ENCODE measurements at regions not wholly inside any gene's neighbourhood (a gene's known extent, or its start where the extent isn't known, plus 50 kb on each side); places are given as distances from the start of the nearest gene placed in this dataset.

DNA sequence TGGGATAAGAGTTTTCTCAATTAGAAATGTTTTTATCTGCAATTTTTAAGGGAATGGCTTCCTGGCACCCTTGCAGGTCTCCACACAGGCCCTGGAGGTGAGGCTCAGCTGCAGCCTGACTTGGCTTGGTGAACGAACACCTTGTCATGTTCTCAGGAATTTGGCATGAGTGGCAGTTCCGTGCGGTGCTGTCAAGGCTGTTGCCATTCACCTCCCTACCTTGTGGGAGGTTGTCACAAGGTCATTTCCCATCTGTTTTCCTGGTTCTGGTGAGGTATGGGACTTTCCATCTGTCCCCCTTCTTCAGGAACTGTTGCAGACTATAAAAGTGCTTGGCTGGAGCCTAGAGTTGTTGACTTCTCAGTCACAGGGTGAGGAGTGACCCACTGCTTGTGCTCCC lies 82.9 kb downstream of the ELOVL4 start:
- no peak for DNase-seq (ENCODE audit: low read depth in 2 of 2)

GRCh38 chr6:79864001-79864400 lies 83.4 kb downstream of the ELOVL4 start:
- DNase-seq (ENCODE audit: low read depth in 2 of 2) = no peak

DNA sequence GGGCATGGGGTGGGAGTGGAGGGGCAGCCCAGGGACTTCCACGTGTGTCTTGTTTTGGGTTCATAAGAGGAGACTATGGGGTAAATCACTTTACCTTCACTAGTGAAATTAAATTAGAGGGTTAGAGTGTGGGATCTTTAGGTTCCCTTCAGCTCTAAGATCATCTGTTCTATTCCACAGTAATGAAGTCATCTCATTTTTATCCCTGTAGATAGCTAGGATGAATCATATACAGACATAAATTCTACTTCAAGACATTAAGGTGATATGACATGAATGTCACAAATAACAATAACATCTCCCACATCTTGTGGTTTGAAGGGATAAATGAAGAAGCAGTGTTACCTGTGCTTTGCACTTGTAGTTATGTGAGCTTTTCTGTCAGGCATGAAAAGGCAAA lies 83.8 kb downstream of the ELOVL4 start:
- DNase-seq (ENCODE audit: low read depth in 2 of 2) = no peak

GRCh38 chr6:79862711-79863110 lies 84.6 kb downstream of the ELOVL4 start:
- no peak for DNase-seq (ENCODE audit: low read depth in 2 of 2)

- DNase-seq (ENCODE audit: low read depth in 2 of 2) = no peak
Measured at GRCh38 chr6:79862126-79862525, 85.2 kb downstream of the ELOVL4 start.

- no peak for DNase-seq (ENCODE audit: low read depth in 2 of 2)
Measured at GRCh38 chr6:79861023-79861422, 86.3 kb downstream of the ELOVL4 start.

DNA sequence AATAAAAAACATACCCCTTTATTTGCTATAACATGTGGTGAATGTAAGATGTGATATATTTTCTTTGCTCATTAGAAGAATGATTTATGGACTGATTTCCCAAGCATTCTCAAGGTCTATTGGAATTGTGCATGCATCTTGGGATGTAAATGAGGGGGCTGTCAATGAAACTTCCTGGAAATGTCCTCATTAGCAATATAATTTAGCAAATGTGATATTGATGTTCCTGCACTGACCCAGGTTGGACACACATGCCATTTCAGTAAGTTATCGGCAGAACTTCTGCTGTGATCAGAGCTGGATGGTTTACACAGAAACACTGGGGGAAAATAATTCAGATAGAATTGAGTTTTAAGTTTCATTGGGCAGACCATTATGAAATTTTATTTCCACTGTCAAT lies 99.9 kb downstream of the ELOVL4 start:
- no peak for DNase-seq (ENCODE audit: low read depth in 2 of 2)

- no peak for DNase-seq (ENCODE audit: low read depth in 2 of 2)
Measured at GRCh38 chr6:79842376-79843040, 104.8 kb downstream of the ELOVL4 start.

DNA sequence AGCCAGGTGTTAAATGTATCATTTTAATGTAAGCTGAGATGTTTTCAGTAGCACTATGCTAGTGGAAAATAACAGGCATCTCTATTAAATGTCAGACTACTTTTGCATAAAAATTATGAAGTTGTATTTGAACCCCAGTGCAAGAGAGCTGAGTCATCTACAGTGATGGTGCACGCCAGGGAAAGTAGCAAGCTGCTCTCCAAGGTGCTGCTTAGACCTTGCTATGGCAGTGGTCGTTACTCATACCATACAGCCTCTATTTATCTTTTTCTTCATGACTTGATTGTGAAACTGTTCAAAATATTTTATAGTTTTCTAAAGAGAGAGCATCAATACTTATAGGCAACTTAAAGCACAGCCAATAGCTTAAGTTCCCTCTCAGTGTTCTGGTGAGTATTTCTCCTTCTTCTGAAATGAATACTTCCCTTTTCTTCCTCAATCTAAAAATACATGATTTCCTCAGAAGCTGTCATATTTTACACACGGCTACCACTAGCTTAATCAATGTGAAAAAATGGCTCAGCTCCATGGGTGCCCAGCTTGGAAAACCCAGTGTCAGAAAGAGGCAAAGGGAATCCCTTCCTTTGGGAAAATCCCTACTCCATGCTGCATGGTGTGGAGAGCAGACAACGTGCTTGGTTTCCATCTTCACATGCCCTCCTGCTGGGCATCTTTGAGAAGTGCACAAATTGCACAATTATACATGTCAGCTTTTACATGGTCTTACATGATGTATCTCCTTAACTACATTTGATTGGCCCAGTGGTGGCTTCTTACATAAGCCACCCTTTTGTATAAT lies 105.6 kb downstream of the ELOVL4 start:
- no peak for DNase-seq (ENCODE audit: low read depth in 2 of 2)

GRCh38 chr6:79838851-79839250 lies 108.5 kb downstream of the ELOVL4 start:
- no peak for DNase-seq (ENCODE audit: low read depth in 2 of 2)

DNA sequence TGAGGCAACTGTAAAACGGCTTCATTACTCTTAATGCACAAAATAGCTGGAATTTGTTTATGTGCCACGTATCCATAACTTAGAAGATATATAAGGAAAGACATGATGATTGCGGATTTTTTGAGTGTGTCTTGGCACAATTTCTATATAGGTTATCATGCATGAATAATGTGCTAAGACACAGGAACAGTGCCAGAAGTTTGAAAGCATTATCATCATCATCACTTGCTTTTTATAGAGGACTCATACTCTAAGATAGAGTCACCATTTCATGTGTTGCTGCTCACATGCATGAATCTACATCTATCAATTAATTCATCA lies 113.4 kb downstream of the ELOVL4 start:
- DNase-seq (ENCODE audit: low read depth in 2 of 2) = no peak

DNA sequence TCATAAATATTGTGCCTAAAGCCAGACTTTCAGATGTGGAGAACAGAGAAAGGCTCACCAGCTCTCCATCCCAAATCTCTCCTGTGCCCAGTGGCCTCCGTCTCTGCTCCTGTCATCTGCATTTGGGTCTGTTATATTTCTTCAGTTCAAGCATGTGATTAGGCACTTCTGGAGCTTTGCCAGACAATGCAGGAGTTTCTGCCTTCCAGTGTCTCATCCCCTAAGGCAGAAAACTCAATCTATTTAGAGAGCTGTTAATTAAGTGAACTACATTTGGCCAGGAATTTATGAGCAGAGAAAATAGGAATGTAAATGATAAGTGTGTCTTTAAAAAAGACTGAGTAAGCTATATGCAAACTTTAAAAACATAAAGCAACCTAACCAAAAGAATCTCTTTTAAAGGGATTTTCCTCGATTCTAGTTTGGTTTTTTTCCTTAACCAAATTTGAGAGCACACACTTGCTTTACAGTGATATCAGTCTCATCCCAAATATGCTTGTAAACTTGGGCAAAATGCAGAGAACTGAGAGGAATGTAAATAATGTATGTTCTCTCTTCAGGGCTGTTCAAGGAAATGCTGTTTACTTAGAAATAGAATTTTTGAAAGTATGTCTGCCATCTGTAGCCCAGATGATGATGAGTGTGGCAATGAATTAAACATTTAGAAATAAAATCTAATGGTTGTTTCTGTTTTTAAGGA lies 113.9 kb downstream of the ELOVL4 start:
- no peak for DNase-seq (ENCODE audit: low read depth in 2 of 2)

DNA sequence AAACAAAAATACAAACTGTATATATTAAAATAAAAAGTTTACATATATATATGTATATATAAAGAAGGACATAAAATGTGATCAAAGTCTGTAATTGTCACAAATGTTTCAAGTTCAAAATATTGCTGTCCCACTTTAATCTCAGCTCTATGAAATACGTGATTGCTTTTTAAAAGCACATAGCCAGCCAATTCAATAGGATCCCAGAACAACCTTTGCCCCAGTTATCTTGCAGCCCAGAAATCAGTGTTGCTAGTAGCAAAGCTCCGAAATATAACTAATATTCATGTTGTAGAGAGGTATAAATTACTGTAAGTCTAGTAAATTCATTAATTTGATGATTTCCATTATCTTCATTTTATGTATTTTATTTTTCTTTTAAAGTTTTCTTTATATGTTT lies 114.6 kb downstream of the ELOVL4 start:
- no peak for DNase-seq (ENCODE audit: low read depth in 2 of 2)

DNA sequence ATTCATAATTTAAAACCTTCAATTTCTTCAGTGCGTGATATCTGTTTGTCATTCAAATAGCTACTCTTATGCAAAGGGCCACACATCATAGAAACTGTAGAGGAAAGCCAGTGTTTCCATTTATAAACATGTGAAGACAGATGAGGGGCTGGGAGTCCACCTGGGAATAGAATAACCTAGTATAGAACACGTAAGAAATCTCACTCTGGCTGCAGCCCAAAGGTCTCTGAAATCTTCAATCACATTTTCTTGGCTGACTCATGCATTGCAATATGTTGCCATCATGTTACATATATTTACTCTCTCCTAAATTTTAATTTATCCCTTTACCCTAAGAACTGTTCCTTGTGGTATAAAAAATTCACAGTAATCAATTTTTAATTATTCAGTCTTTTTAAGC lies 123.2 kb downstream of the ELOVL4 start:
- no peak for DNase-seq (ENCODE audit: low read depth in 2 of 2)

GRCh38 chr6:79821859-79822258 lies 125.5 kb downstream of the ELOVL4 start:
- DNase-seq (ENCODE audit: low read depth in 2 of 2) = no peak

DNA sequence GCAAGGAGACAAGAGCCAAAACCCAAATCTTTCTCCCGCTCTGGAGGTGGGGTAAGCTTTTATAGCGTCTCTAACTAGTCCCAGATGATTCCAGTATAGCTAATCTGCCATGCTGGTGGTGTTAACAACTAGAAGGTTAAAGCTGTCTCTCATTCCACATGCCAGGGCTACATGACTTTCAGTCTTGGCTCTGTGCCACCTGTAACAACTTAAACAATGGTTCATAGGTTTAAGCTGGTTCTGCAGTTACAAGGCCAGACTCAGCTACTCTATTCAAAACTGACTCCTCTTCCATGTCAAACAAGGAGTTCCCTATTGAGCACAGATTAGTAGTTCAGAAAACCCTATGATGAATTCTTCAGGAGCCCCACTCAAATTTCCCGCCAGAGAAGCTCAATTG lies 128.9 kb downstream of the ELOVL4 start:
- no peak for DNase-seq (ENCODE audit: low read depth in 2 of 2)

GRCh38 chr6:79814940-79815339 lies 132.4 kb downstream of the ELOVL4 start:
- no peak for DNase-seq (ENCODE audit: low read depth in 2 of 2)

DNA sequence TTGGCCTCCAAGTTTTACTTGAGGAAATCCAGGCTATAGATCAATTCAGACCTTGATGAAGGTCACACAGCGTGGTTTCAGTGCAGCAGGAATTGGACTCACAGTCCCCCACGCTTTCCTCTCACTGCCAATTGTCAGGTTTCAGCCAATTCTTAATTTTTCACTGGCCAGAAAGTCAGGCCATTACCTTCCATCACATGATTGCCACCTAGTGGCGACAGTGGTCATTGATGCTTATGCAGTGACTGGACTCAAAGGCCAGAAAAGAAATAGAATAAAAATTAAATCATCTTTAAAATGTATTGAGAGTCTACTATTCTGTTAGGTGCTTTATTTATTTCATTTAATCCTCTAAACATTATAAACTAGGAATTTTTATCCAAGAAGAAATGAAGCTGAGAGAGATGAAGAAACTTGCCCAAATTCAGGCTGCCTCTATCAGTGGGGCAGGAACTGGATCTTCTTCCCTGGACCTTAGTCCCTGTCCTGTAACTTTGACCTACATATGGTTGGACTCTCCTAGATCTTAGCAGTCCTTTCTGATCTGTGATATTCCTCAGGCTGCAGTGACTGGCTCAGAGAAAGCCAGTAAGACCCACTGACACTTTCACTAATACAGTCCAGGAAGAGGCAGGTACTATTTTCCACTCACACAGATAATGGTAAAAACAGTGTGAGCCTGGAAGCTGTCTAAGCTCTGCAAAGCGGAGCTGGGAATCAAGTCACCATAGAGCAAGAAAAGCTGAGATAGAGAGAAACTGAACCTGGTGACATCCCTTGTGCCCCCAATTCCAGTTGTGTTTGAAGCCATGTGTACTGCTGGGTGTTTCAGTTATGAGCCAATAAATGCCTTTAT lies 133.3 kb downstream of the ELOVL4 start:
- peak; percentile 40 to 52 for DNase-seq (ENCODE audit: low read depth in 2 of 2)

DNA sequence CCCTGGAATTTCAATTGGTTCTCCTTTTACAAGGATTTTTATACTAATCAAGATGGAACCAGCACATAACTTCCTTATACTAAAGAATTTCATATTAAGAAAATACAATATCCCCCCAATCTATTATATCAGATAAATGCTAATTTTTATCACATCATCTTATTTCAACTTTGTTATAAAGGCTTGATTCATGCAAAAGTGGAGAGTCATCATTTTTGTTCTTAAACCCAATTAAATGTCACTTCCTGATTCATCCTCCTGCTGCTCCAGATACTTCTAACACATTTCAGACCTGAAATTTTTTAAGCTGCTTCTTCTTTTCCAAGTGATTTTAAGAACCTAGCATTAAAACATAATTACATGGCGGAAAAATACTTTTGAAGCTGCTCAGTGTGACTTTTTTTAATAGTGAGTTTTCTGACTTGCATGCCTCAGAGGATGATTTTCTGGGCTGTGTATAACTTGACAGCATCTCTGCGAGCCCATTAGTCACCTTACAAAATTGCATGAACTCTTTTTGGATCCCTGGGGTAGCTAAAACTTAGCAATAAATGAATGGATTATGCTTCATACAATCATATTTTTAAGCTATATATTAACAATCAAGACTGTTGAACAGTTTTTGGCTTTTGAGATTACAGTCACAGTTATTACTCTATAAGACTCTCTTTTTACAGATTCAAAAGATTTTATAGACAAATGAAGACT lies 134.1 kb downstream of the ELOVL4 start:
- DNase-seq (ENCODE audit: low read depth in 2 of 2) = no peak

- no peak for DNase-seq (ENCODE audit: low read depth in 2 of 2)
Measured at GRCh38 chr6:79812195-79812594, 135.2 kb downstream of the ELOVL4 start.

- no peak for DNase-seq (ENCODE audit: low read depth in 2 of 2)
Measured at GRCh38 chr6:79810871-79811270, 136.5 kb downstream of the ELOVL4 start.

Data from stimulated activated CD8-positive, alpha-beta memory T cell treated with anti-CD3 and anti-CD28 coated beads, Interleukin-2, amount 100 ng/mL, for 48 hours (primary cell).